CD14-positive monocyte (primary cell): ENCODE measurements at regions not wholly inside any gene's neighbourhood (a gene's known extent, or its start where the extent isn't known, plus 50 kb on each side); places are given as distances from the start of the nearest gene placed in this dataset.

Experiments
- DNase-seq, 3 donors: peaks; one replicate each; pipeline ENCODE4 v3.0.0-alpha.2; 2011 to 2022
- H2AFZ ChIP-seq: 2 replicates; pipeline ENCODE4 v1.6.0; 2012; ENCODE audit warnings: mild to moderate bottlenecking, low read depth, low read length, inconsistent platforms; ENCODE audit not compliant: insufficient read depth, poor library complexity, severe bottlenecking
- H3K27ac ChIP-seq, 2 donors: 1 replicate in 1 of 2; 2 replicates in 1 of 2; pipeline ENCODE4 v1.5.1; 2012 to 2013; ENCODE audit warnings: low read length in 2 of 2, control low read depth in 1 of 2, inconsistent platforms in 1 of 2, low read depth in 1 of 2, mild to moderate bottlenecking in 1 of 2
- H3K27me3 ChIP-seq, 2 donors: one replicate each; pipeline versions ENCODE4 v1.6.0 to v1.6.1; 2011 to 2013; ENCODE audit warnings: low read length in 2 of 2; ENCODE audit not compliant: control insufficient read depth in 2 of 2, insufficient read depth in 2 of 2
- H3K36me3 ChIP-seq, 2 donors: replicated peaks in 1 of 2; 1 replicate in 1 of 2; 2 replicates in 1 of 2; pipeline versions ENCODE4 v1.5.1 to v1.6.1; 2012 to 2013; ENCODE audit warnings: low read length in 2 of 2, control low read depth in 1 of 2, inconsistent platforms in 1 of 2, mild to moderate bottlenecking in 1 of 2; ENCODE audit not compliant: insufficient read depth in 2 of 2, control insufficient read depth in 1 of 2
- H3K4me1 ChIP-seq, 2 donors: 1 replicate in 1 of 2; 2 replicates in 1 of 2; pipeline versions ENCODE4 v1.5.1 to v1.6.1; 2012 to 2013; ENCODE audit warnings: low read length in 2 of 2, control low read depth in 1 of 2, inconsistent platforms in 1 of 2, mild to moderate bottlenecking in 1 of 2, moderate library complexity in 1 of 2; ENCODE audit not compliant: insufficient read depth in 2 of 2, control insufficient read depth in 1 of 2
- H3K4me2 ChIP-seq: replicated peaks from 2 replicates; pipeline ENCODE3; 2012; ENCODE audit warnings: low read length, moderate library complexity, mild to moderate bottlenecking; ENCODE audit not compliant: poor library complexity, severe bottlenecking; ENCODE audit errors: extremely low read depth
- H3K4me3 ChIP-seq, 3 experiments: fragments of 200-600 bp in 1 of 3; sonication (generic) in 1 of 3; replicated peaks in 1 of 3; 1 replicate in 2 of 3; 2 replicates in 1 of 3; pipeline ENCODE4 v1.5.1; 2011 to 2013; ENCODE audit warnings: low read length in 3 of 3, mild to moderate bottlenecking in 3 of 3, control low read depth in 2 of 3, low read depth in 2 of 3, inconsistent platforms in 1 of 3, moderate library complexity in 1 of 3
- H3K79me2 ChIP-seq: 2 replicates; pipeline ENCODE4 v1.6.0; 2012; ENCODE audit warnings: mild to moderate bottlenecking, control low read depth, inconsistent platforms, low read length, moderate library complexity; ENCODE audit not compliant: insufficient read depth
- H3K9ac ChIP-seq: 2 replicates; pipeline ENCODE4 v1.6.0; 2017; ENCODE audit warnings: low read length, mild to moderate bottlenecking; ENCODE audit not compliant: insufficient read depth, poor library complexity, severe bottlenecking
- H3K9me3 ChIP-seq, 2 donors: replicated peaks in 1 of 2; 1 replicate in 1 of 2; 2 replicates in 1 of 2; pipeline versions ENCODE4 v1.5.1 to v1.6.1; 2012 to 2013; ENCODE audit warnings: low read length in 2 of 2, control low read depth in 1 of 2; ENCODE audit not compliant: control insufficient read depth in 1 of 2, insufficient read depth in 1 of 2
- H4K20me1 ChIP-seq: 2 replicates; pipeline ENCODE4 v1.6.0; 2012; ENCODE audit warnings: mild to moderate bottlenecking, low read length, control low read depth, moderate library complexity; ENCODE audit not compliant: insufficient read depth
- H3K27ac Mint-ChIP-seq, 7 donors: one replicate each; pipeline ENCODE4 v1.8.0; 2020; ENCODE audit warnings: mild to moderate bottlenecking in 7 of 7, mixed read lengths in 7 of 7, moderate library complexity in 6 of 7, inconsistent platforms in 2 of 7
- H3K27me3 Mint-ChIP-seq, 3 donors: one replicate each; pipeline ENCODE4 v1.8.0; 2021 to 2022; ENCODE audit warnings: low read depth in 3 of 3, mild to moderate bottlenecking in 3 of 3, mixed read lengths in 3 of 3, moderate library complexity in 3 of 3, inconsistent platforms in 1 of 3
- H3K36me3 Mint-ChIP-seq, 2 donors: one replicate each; pipeline ENCODE4 v1.8.0; 2020; ENCODE audit warnings: mixed read lengths in 2 of 2, inconsistent platforms in 1 of 2, mild to moderate bottlenecking in 1 of 2
- H3K4me1 Mint-ChIP-seq: one replicate; pipeline ENCODE4 v1.8.0; 2020; ENCODE audit warnings: mild to moderate bottlenecking, mixed read lengths
- H3K4me3 Mint-ChIP-seq, 2 donors: one replicate each; pipeline ENCODE4 v1.8.0; 2020; ENCODE audit warnings: mild to moderate bottlenecking in 2 of 2, mixed read lengths in 2 of 2, moderate library complexity in 1 of 2
- H3K9me3 Mint-ChIP-seq, 7 donors: one replicate each; pipeline ENCODE4 v1.8.0; 2020 to 2022; ENCODE audit warnings: mixed read lengths in 7 of 7, mild to moderate bottlenecking in 6 of 7, moderate library complexity in 6 of 7, inconsistent platforms in 2 of 7
- WGBS: methylation state at CpG from one replicate; pipeline ENCODE4 v1.1.5; 2013; ENCODE audit warnings: missing lambda C conversion rate; ENCODE audit not compliant: insufficient coverage; 5-methylcytosine and 5-hydroxymethylcytosine counted together
- intact Hi-C, 2 donors: fragments of 100-400 bp; cut with micrococcal nuclease; formaldehyde crosslinking; loops; one replicate each; pipeline versions ENCODE4 v1.15.0 to v1.15.1; 2023
- TF ChIP-seq, protein P1 (sequence below): fragments of 200-600 bp; IDR thresholded peaks from one replicate; pipeline ENCODE4 v1.8.0; 2022; ENCODE audit warnings: antibody characterized with exemption, mild to moderate bottlenecking

GRCh38 chr6:2579804-2580570, 170.7 kb downstream of the MYLK4 start:
- peaks cover 0 to 8% (median 4%) of the 10 kb centered on the region in 7 donors for H3K9me3 Mint-ChIP-seq
- WGBS = 98% methylated on average over 11 of the region's 14 CpGs
- H3K27me3 Mint-ChIP-seq = peaks cover 0 to 7% (median 0%) of the 10 kb centered on the region in 3 donors
- Histone ChIP-seq H2AFZ (no peak overlapping the region), H3K9me3 (peaks cover 0 to 3% of the 10 kb centered on the region in 2 donors), H3K27ac (no peak overlapping the region), H3K27me3 (no peaks in the 10 kb centered on the region), H3K9ac (no peak overlapping the region), H4K20me1 (no peaks in the 10 kb centered on the region), H3K4me2 (no peak overlapping the region), H3K4me3 (no peak overlapping the region), H3K36me3 (no peaks in the 10 kb centered on the region), H3K79me2 (no peaks in the 10 kb centered on the region), H3K4me1 (no peaks in the 10 kb centered on the region)
- no peak overlapping the region for H3K27ac Mint-ChIP-seq
- TF ChIP-seq, protein P1, sequence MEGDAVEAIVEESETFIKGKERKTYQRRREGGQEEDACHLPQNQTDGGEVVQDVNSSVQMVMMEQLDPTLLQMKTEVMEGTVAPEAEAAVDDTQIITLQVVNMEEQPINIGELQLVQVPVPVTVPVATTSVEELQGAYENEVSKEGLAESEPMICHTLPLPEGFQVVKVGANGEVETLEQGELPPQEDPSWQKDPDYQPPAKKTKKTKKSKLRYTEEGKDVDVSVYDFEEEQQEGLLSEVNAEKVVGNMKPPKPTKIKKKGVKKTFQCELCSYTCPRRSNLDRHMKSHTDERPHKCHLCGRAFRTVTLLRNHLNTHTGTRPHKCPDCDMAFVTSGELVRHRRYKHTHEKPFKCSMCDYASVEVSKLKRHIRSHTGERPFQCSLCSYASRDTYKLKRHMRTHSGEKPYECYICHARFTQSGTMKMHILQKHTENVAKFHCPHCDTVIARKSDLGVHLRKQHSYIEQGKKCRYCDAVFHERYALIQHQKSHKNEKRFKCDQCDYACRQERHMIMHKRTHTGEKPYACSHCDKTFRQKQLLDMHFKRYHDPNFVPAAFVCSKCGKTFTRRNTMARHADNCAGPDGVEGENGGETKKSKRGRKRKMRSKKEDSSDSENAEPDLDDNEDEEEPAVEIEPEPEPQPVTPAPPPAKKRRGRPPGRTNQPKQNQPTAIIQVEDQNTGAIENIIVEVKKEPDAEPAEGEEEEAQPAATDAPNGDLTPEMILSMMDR = no peak
- H3K4me1 Mint-ChIP-seq = no peaks in the 10 kb centered on the region
- H3K4me3 Mint-ChIP-seq = no peak overlapping the region
- intact Hi-C loops = no loop called here
- DNase-seq = no peak
- H3K36me3 Mint-ChIP-seq = no peaks in the 10 kb centered on the region

GRCh38 chr6:2579241-2579761, 171.4 kb downstream of the MYLK4 start:
- Mint-ChIP-seq H3K4me1 (no peaks in the 10 kb centered on the region), H3K4me3 (no peak overlapping the region), H3K36me3 (no peaks in the 10 kb centered on the region), H3K9me3 (peaks cover 0 to 8% (median 5%) of the 10 kb centered on the region in 7 donors), H3K27me3 (peaks cover 0 to 9% (median 0%) of the 10 kb centered on the region in 3 donors), H3K27ac (no peak overlapping the region)
- Histone ChIP-seq H3K4me1 (no peaks in the 10 kb centered on the region), H2AFZ (no peak overlapping the region), H3K9ac (no peak overlapping the region), H3K27me3 (no peaks in the 10 kb centered on the region), H4K20me1 (no peaks in the 10 kb centered on the region), H3K4me3 (no peak overlapping the region), H3K27ac (no peak overlapping the region), H3K4me2 (no peak overlapping the region), H3K79me2 (no peaks in the 10 kb centered on the region), H3K9me3 (peaks cover 0 to 3% of the 10 kb centered on the region in 2 donors), H3K36me3 (no peaks in the 10 kb centered on the region)
- WGBS = 91% methylated on average over 16 of the region's 16 CpGs
- TF ChIP-seq, protein P1 = no peak
- intact Hi-C loops = no loop called here
- no peak for DNase-seq
